RPMI8226 (cell line): ENCODE measurements at regions not wholly inside any gene's neighbourhood (a gene's known extent, or its start where the extent isn't known, plus 50 kb on each side); places are given as distances from the start of the nearest gene placed in this dataset.
"Not testable (repeated sequence)": the region's sequence is repeated elsewhere in the genome, so short reads cannot be mapped to it uniquely, and the experiment has no call there.

Source experiments
- DNase-seq: peaks from one replicate; pipeline ENCODE4 v3.0.0-alpha.2; 2015

GRCh38 chr13:80889829-80890228, 548.9 kb upstream of the SPRY2 start:
- no peak for DNase-seq

- no peak for DNase-seq
These were observed 547.5 kb upstream of the SPRY2 start for GRCh38 chr13:80888390-80888789.

- DNase-seq: no peak
These were observed 543.3 kb upstream of the SPRY2 start for GRCh38 chr13:80884056-80884785.

GRCh38 chr13:80883545-80883944, 542.6 kb upstream of the SPRY2 start:
- no peak for DNase-seq

- no peak for DNase-seq
These were observed 541.1 kb upstream of the SPRY2 start for GRCh38 chr13:80881942-80882445.

GRCh38 chr13:80881495-80881894, 540.6 kb upstream of the SPRY2 start:
- no peak for DNase-seq

GRCh38 chr13:80881034-80881433, 540.1 kb upstream of the SPRY2 start:
- no peak for DNase-seq

- DNase-seq: no peak
These were observed 537.0 kb upstream of the SPRY2 start for GRCh38 chr13:80877944-80878241.

- no peak for DNase-seq
These were observed 536.5 kb upstream of the SPRY2 start for GRCh38 chr13:80877209-80877943.

GRCh38 chr13:80873589-80873988, 532.7 kb upstream of the SPRY2 start:
- DNase-seq: no peak

GRCh38 chr13:80871971-80872370, 531.0 kb upstream of the SPRY2 start:
- DNase-seq: not testable (repeated sequence)

GRCh38 chr13:80871481-80871880, 530.6 kb upstream of the SPRY2 start:
- DNase-seq: no peak

- DNase-seq: no peak
These were observed 529.3 kb upstream of the SPRY2 start for GRCh38 chr13:80870186-80870585.

- no peak for DNase-seq
These were observed 526.0 kb upstream of the SPRY2 start for GRCh38 chr13:80866921-80867320.

- no peak for DNase-seq
These were observed 524.4 kb upstream of the SPRY2 start for GRCh38 chr13:80865329-80865728.

- no peak for DNase-seq
These were observed 521.5 kb upstream of the SPRY2 start for GRCh38 chr13:80862456-80862855.

GRCh38 chr13:80860845-80861244, 519.9 kb upstream of the SPRY2 start:
- no peak for DNase-seq

- DNase-seq: no peak
These were observed 517.2 kb upstream of the SPRY2 start for GRCh38 chr13:80858131-80858530.

- no peak for DNase-seq
These were observed 516.4 kb upstream of the SPRY2 start for GRCh38 chr13:80857321-80857720.

- no peak for DNase-seq
These were observed 509.8 kb upstream of the SPRY2 start for GRCh38 chr13:80850771-80851170.

- DNase-seq: no peak
These were observed 503.2 kb upstream of the SPRY2 start for GRCh38 chr13:80844164-80844563.

GRCh38 chr13:80841414-80841813, 500.5 kb upstream of the SPRY2 start:
- DNase-seq: no peak

- no peak for DNase-seq
These were observed 499.5 kb upstream of the SPRY2 start for GRCh38 chr13:80840316-80840976.

- DNase-seq: no peak
These were observed 495.0 kb upstream of the SPRY2 start for GRCh38 chr13:80835902-80836301.
